GDM1 (cell line): ENCODE measurements at regions not wholly inside any gene's neighbourhood (a gene's known extent, or its start where the extent isn't known, plus 50 kb on each side); places are given as distances from the start of the nearest gene placed in this dataset.
"Not testable (repeated sequence)": the region's sequence is repeated elsewhere in the genome, so short reads cannot be mapped to it uniquely, and the experiment has no call there.

ENCODE experiments used
- DNase-seq: peaks from one replicate; lab custom pipeline; 2025; lab: John Stamatoyannopoulos, UW

GRCh38 chr15:38614621-38615020 is 50.0 kb upstream of the RASGRP1 start:
- no peak for DNase-seq

GRCh38 chr15:38617831-38618230 is 53.2 kb upstream of the RASGRP1 start:
- DNase-seq: no peak

- no peak for DNase-seq
Measured at GRCh38 chr15:38618242-38618955, 53.8 kb upstream of the RASGRP1 start.

GRCh38 chr15:38620098-38620497 is 55.5 kb upstream of the RASGRP1 start:
- DNase-seq: no peak

- no peak for DNase-seq
Measured at GRCh38 chr15:38620851-38621594, 56.4 kb upstream of the RASGRP1 start.

- no peak for DNase-seq
Measured at GRCh38 chr15:38622304-38622703, 57.7 kb upstream of the RASGRP1 start.

GRCh38 chr15:38622908-38623307 is 58.3 kb upstream of the RASGRP1 start:
- DNase-seq: no peak

GRCh38 chr15:38623744-38624143 is 59.1 kb upstream of the RASGRP1 start:
- no peak for DNase-seq

GRCh38 chr15:38624244-38625205 is 59.9 kb upstream of the RASGRP1 start:
- no peak for DNase-seq

- no peak for DNase-seq
Measured at GRCh38 chr15:38625886-38626285, 61.3 kb upstream of the RASGRP1 start.

- DNase-seq: no peak
Measured at GRCh38 chr15:38626443-38627050, 61.9 kb upstream of the RASGRP1 start.

- no peak for DNase-seq
Measured at GRCh38 chr15:38627689-38628277, 63.2 kb upstream of the RASGRP1 start.

- DNase-seq: no peak
Measured at GRCh38 chr15:38631119-38632075, 66.8 kb upstream of the RASGRP1 start.

- DNase-seq: no peak
Measured at GRCh38 chr15:38635170-38635569, 70.6 kb upstream of the RASGRP1 start.

- DNase-seq: no peak
Measured at GRCh38 chr15:38636597-38636996, 72.0 kb upstream of the RASGRP1 start.

GRCh38 chr15:38638126-38638525 is 73.5 kb upstream of the RASGRP1 start:
- DNase-seq: no peak

- DNase-seq: no peak
Measured at GRCh38 chr15:38638811-38639210, 74.2 kb upstream of the RASGRP1 start.

- DNase-seq: no peak
Measured at GRCh38 chr15:38642689-38643270, 78.2 kb upstream of the RASGRP1 start.

- not testable (repeated sequence) for DNase-seq
Measured at GRCh38 chr15:38644353-38644752, 79.7 kb upstream of the RASGRP1 start.

- DNase-seq: no peak
Measured at GRCh38 chr15:38646716-38647115, 82.1 kb upstream of the RASGRP1 start.
